Stimulated activated CD4-positive, alpha-beta T cell treated with anti-CD3 and anti-CD28 coated beads, Interleukin-4, amount 100 ng/mL, for 4 hours (primary cell): ENCODE measurements at regions not wholly inside any gene's neighbourhood (a gene's known extent, or its start where the extent isn't known, plus 50 kb on each side); places are given as distances from the start of the nearest gene placed in this dataset.

Experiments
- DNase-seq, 2 experiments: peaks; one replicate each; pipeline ENCODE4 v3.0.0-alpha.2; 2020

DNA sequence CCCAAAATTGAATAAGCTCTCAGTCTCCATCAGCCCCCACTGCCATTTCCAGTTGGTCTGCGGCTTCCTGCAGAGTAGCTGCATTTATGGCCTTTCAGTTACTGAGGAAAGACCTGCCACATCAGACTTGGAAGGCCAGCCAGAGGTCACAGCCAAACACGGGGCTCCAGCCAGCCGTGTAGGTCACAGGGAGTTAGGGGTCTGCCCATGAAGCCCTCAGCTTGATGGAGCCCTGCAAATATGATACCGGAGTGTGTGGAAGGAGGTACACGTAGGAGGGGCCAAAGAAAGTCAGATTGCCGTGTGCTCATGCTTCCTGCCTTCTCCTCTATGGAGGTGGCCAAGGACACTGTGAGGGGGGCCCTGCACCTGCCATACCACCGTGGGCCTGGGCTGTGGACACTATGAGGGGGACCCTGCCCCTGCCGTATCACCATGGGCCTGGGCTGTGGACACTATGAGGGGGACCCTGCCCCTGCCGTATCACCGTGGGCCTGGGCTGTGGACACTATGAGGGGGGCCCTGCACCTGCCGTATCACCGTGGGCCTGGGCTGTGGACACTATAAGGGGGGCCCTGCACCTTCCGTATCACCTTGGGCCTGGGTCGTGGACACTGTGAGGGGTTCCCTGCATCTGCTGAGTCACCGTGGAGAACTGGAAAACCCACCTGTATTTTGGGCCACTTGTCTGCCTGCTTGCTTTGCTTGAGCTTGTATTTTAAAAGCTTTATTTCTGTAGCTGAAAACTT lies 335.7 kb upstream of the SHH start:
- DNase-seq: no peak

DNA sequence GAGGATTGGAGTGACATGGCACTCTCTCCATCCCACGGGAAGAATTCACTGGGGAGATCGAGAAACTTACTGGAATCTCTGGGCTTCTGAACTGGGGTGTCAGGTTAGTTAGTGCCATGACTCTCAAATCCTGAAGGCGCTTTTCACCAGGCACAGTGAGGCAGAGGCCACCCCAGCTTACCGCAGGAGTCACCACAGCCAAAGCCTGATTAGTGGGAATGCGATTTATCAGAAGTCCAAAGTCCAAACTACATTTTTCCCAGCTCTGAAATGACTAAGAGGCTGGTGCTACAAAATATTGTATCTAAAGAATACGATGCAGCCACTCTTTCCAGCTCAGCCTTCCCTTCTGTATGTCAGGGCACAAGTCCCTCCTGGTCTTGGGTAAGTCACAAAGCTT lies 334.8 kb upstream of the SHH start:
- DNase-seq: no peak

DNA sequence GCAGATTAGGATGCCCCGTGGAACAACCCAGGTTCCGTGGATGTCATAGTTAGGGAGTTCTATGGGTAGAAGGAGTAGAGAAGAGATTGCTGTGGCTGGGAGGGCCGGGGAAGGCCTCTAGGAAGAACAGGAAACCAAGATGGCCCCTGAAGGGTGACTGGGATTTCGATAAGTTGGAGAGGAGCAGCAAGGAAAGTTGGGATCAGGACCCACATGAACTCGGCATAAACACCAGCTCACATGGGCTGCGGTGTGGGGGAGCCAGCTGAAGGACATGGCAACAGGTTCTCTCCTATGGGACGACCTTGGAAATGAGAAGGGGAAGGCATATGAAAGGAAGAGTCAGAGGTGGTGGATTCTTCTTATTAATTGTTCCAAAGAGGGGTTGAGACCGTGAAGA lies 333.7 kb upstream of the SHH start:
- no peak for DNase-seq

DNA sequence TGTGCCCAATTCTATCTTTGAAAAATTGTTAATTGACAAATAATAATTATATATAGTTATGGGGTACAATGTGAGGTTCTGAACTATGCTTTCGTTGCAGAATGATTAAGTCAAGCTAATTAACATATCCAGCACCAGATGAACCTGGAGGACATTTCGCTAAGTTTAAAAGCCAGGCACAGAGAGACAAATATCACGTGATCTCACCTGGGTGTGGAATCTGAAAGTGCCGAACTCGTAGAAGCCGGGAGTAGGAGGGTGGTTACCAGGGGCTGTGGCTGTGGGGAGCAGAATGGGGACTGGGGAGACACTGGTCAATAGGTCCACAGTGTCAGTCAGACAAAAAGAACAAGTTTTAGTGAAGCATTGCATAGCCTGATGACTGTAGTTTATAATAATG lies 332.9 kb upstream of the SHH start:
- DNase-seq: no peak

DNA sequence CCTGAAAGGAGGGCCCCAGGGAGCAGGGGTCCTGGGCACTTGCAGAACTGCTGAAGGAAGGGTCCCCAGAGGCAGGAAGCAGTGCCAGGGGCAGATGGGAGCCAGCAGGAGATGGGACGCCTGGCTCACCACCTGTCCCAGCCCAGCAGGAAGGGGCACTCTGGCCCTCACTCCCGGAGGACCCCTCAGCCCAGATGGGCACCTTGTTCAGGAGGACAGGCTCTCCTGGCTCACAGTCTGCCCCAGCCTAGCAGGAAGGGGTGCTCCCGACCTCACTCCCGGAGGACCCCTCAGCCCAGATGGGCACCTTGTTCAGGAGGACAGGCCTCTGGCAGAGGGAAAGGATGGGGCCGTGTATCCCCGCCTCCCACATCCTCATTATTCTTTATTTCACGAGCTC lies 331.4 kb upstream of the SHH start:
- no peak for DNase-seq

DNA sequence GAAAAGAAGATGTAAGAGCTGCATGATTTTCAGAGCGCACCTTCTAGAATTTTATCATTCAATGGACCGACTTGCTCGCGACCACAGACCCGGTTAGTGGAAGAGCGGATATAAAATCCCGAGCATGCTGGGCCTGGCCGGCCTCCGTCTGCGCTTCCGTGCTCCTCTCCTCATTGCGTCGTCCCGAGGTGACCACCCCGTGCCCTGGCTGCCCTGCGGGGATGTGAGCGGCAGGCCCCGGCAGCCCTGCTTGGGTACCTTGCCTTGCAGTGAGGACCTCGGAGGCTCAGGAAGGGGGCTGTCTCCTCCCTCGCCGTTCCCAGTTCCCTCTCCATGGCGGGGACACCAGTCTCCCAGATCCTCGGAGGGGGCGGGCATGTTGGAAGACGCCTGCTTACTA lies 330.9 kb upstream of the SHH start:
- no peak for DNase-seq

DNA sequence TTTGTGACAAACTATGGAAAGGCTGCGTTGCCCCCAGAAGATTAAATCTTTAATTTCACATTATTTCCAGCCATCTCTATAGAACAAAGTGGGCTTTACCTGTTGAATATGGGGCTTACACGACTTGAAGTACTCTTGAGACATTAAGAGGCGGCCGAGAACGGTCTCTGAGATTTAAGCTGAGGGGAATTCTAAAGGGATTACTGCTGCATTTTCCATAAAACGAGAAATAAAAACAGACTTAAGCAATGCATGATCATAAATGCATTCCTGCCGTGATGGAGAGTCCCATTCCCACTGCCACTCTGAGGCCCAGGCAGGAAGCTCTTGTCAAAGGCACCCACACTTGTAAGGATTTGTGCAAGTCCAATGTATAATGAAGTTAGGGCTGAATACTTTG lies 329.7 kb upstream of the SHH start:
- DNase-seq: no peak

DNA sequence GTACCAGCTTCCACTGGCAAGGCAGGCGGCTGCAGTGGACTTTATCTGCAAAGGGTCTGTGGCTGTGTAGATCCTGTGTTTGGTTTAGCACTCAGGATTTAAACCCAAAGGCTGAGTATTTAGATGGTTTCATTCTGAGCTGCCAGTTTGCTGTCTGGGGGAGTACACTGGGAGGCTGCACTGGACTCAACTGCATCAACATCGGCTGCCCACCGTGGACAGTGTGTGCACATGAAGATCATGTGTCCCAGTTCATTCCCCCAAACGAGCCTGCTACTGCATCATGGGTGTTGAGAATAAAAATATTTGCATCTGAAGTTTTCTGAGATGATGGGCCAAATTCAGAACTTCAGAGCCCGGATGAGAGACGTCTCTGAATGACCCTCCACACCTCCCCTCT lies 328.6 kb upstream of the SHH start:
- DNase-seq: no peak

DNA sequence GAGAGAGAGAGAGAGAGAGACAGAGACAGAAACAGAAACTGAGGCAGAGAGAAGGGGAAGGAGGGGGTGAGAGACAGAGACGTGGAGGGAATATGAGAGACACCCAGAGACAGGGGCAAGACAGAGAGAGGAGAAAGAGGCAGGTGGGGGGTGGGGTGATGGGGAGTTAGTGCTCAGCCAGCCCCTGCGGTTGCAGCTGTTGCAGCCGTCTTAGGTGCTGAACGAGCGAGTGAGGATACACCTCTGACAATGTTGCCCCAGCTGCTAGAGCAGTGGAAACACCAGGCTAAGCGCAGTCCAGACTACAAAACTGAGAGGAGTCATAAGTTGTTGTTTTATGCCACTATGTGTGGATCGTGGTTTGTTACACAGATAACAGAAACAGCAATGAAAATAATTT lies 328.2 kb upstream of the SHH start:
- DNase-seq: no peak

DNA sequence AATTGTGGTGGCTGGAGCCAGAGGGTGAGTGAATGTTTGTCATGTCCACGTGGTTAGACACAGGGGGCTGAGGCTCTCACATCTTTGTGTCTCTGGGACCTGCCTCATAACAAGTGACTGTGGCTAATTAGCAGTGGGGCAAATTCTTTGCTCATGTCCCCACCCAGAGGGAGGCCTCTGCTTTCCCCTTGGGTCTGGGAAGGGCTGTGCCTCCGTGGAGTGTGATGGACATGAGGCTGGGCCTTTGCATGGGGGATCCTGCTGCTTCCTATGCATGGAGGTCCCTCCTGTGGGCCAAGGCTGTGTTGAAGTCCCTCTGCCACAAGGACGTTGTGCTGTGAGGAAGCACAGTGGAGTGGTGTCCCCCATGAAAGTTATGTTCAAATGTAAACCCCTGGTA lies 327.4 kb upstream of the SHH start:
- no peak for DNase-seq

DNA sequence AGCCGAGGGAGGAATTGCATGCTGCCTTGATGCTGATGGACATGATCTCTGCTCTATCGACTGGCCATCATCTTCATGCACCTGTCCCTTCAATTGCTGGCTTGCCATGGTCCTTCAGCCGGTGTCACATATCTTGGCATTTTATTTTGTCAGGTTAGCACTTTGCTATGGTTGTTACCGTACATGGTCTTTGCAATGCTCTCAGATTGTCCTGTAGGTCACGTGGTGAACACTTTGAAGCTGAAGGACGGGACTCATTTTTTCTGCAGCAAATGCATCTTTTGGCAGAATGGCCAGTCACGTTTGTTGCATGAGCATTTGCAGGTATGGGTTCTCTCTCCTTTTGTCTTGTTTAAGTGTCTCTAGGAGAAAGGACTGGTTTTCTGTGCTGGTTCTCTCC lies 326.8 kb upstream of the SHH start:
- no peak for DNase-seq

DNA sequence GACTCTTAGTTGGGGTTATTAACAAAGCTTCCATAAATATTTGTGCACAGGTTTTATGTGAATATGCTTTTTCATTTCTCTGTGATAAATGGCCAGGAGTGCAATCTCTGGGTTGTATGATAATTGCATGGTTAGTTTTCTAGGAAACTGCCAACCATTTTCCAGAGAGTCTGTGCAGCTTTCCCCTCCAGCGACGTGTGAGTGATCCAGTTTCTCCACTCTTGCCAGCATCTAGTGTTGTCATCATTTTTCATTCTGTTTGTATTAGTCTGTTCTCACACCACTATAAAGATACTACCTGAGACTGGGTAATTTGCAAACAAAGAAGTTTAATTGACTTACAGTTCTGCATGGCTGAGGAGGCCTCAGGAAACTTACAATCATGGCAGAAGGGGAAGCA lies 319.6 kb upstream of the SHH start:
- DNase-seq: no peak

DNA sequence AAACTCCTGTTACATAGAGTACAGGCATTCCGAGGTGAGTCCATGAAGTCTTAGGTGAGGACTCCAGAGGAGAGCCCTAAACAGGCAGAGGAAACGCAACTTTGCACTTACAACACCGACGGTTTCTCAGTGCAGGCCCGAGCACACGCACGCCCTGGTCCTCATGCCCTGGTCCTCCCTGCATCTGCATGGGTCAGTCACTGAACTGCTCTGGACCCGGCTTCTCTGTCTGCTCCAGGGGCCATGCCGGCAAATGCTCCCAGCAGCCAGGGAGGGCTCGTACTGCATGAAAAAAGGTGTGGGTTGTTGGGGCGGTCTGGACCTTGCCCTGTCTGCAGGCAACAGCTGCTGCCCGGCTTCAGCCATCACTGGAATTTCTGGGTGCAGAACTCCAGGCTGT lies 317.3 kb upstream of the SHH start:
- DNase-seq: no peak

DNA sequence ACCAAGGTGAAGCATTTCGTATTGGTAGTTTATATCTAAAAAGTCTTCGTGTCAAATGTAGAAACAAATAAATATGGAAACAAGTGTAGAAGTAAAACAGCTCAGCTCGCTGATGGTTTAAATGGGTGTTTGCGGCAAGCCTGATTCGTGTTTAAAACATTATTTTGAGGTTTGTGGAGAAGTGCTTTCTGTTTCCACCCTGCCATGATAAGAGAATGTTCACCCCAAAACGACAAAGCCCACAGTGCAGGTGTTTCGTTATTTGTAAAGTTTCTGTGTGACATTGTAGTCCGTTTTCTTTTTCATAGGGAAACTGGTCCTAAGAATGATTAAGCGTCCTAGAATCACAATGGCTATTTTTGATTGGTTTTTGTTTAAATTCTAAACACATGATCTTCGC lies 316.2 kb upstream of the SHH start:
- no peak for DNase-seq

DNA sequence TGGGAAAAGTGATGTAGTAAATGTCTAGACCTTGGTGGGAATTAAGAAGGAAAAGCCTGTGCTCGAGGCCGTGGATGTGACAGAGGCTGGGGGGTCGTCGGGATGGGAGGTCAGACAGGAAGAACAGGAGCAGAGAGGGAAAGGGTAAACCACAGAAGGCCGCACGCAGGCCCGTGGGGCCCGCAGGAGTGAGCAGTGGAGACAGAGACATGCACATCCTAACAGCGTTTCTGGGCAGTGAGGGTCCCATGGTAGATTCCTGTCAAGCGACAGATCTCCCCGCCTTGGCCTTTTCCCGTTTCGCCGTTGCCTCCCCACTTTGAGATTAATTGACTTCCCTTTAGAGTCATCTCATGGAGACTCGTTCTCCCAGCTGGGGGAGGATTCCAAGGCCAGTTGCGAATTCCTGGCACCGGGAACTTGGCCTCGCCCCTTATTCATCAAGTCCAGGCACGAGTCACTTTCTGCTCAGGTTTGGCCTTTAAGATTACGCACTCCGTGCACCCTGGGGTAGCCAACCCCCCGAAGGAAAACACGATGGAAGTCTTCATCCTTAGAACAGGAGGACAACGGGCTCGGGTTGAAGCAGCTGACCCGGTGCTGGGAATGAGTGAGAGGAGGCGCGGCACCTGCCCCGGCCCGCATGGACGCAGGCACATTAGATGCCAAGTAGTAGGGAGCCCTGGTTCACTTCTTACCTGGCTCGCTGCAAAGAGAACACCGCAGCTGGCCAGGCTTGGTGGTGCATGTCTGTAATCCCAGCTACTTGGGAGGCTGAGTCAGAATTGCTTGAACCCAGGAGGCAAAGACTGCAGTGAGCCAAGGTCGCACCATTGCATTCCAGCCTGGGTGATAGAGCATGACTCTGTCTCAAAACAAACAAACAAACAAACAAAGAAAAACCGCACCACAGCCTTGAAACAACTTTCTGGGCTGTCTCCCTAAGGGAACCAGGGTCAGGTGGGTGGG lies 315.2 kb upstream of the SHH start:
- DNase-seq: no peak

DNA sequence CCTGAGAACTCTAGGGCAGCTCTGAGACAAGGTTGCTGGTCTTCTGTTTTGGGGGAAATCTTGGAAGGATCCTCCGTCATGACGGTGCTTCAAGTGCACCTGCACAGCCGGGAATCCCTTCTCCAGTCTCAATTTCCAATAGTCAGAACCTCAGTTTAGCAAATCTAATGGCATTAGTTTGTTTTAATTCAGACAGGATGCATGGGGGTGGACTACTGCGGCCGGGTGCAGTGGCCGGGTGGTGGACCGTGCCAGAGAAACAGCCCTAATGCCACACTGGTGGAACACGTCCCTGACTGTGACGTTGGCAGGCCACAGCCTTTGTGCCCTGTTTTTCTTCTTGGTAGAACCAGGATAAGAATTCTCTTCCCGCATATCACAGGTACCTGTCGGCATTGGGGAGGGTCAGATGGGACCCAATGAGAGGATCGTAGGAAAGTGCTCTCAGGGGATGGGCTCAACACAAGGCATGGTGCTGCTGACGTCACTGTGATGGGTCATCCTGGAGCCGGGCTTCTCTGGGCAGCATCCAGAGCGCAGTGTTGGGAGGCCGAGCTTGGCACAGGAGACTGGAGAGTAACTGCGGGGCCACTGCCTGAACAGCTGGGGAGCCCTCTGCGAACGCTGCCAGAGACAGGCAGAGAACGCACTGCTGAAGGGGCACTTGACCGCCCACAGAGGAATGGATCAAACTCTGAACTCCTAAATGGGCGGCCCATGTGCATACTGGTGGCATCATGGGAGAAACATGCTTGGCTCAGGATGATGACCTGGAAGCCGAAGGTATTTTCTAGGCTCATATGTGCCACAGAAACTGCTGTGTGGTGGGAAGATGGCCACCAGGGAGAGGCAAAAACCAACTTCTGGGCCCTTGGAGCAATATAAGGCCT lies 313.8 kb upstream of the SHH start:
- DNase-seq: no peak

DNA sequence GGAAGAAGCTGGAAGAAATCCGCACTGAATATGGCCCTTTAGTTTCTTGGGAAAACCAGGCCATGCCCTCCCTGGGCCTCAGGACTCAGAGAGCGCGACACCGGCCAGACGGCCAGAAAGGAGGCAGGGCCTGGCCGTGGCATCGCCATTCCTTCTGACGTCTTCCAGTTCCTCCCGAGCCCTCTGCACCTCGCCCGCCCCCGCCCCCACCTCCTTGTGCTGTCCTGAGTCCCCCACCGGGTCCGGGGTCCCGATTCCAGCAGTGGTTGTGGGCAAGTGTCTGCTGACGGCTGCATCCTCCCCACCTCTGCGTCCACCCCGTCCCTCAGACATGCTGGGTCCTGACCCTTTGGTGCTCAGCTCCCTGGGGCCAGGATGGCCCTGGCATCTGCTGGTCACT lies 312.1 kb upstream of the SHH start:
- DNase-seq: no peak

DNA sequence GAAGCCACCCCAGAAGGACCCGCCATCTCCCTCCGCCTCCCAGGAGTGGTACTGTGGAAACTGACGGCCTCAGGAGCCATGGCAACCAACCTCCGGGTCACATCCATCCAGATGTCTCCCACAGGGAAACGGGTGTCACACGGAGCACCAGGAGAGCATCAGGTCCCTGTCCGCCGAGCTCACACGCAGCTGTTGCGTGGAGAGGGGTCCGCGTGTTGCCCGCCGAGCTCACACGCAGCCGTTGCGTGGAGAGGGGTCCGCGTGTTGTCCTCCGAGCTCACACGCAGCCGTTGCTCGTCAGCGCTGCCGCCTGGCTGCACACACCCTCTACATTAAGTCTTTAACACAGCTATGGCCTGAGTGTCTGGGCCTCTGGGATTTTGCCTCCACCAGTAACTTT lies 311.1 kb upstream of the SHH start:
- DNase-seq: no peak

DNA sequence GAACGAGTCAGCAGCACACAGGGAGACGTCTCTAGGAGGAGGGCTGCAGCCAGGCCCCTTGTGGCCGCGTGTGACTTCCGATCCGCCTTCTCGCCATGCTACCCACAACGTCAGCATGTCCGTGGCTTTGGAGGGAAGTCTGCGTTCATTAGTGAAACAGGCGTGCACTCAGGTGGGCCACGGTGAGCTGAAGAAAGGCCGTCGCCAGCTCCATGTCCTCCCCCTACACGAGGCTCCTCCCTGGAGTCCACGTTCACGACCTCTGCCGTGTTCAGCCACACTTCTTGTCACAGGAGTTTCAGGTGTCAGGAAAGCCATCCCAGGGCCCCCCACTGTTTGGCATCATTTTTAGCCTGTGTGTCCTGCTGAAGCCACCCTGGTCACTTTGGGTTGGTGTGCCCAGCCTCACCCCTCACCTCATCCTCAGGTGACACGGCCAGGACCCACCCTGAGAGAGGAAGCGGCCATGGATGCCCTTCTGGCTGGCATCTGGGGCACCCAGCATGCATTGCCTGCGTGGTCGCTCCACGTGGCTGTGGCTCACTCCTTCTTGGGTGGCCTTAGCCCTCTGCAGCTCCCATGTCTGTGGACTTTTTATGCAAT lies 310.6 kb upstream of the SHH start:
- no peak for DNase-seq

DNA sequence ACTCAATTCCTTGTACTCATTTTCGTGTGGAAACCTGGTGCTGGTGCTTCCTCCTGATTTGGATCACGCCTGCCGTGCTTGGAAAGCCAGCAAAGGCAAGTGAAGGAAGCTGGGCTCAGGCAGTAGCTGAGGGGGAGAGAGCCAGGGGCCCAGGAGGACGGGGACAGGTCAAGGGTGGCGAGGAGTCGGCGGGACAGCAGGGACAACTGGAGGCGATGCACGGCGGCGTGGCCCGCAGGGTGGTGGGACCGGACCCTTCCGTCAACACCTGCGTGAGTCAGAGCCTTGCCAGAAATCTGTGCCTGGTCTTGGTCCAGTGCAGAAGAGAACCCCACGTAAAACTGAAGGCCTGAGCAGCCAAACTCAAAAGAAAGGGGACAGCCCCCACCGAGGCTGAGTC lies 309.7 kb upstream of the SHH start:
- no peak for DNase-seq

DNA sequence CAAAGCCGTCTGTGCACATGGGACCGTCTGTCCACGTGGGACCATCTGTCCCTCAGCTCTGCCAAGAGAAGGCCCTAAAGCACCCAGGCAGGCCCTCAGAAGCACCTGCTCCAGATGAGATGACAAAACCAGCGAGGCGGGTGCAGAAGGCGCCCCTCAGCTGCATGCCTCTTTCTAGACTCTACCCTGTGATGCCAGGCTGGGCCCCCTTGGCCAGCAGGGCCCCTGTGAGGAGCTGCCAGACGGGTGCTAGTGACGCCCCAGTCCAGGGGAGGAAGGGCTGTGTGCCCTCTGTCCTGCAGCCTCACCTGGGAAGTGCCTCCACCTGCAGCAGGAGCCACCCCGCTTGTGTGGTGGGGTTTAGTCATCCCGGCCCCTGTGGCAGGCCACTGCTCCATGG lies 309.2 kb upstream of the SHH start:
- no peak for DNase-seq

DNA sequence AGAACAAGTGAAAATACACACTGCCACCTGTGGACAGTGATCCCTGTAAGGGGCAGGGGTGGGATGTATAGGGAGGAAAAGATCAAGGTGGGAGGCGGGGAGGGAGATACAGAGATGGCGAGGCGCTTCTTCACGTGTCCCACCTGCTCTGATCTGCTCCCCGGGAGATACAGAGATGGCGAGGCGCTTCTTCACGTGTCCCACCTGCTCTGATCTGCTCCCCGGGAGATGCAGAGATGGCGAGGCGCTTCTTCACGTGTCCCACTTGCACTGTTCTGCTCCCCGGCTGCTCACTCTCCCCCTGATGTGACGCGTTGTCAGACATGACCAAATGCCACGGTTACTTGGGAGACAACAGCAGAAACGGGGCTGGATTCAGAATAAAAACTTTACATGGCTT lies 308.3 kb upstream of the SHH start:
- DNase-seq: no peak

DNA sequence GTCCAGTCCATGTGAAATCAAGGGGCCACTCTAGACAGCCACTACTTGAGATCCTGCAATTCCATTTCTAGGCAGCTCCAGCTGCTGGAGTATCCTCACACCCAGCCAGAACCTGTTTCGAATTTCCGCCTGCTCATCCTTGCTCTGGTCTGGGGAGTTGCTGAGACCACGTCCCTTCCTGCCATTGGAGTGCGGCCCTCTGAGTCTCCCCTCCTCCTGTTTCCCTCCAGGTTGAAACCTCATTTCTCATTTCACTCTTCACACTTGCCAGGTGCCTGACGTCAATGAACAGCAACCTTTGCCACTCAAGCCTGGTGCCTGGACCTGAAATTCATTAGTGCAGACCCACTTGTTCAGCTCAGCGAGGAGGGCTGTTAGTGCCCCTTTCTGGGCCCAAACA lies 307.5 kb upstream of the SHH start:
- no peak for DNase-seq
